LHCN-M2 (cell line): ENCODE measurements at regions not wholly inside any gene's neighbourhood (a gene's known extent, or its start where the extent isn't known, plus 50 kb on each side); places are given as distances from the start of the nearest gene placed in this dataset.
"Not testable (repeated sequence)": the region's sequence is repeated elsewhere in the genome, so short reads cannot be mapped to it uniquely, and the experiment has no call there.

Experiments
- DNase-seq: peaks from one replicate; pipeline ENCODE4 v3.0.0-alpha.2; 2012; ENCODE audit warnings: low read depth

GRCh38 chr2:397521-397920 is 109.6 kb upstream of the ALKAL2 start:
- no peak for DNase-seq

GRCh38 chr2:396903-397302 is 109.0 kb upstream of the ALKAL2 start:
- DNase-seq: no peak

- DNase-seq: no peak
These were observed 108.0 kb upstream of the ALKAL2 start for GRCh38 chr2:395886-396285.

- no peak for DNase-seq
These were observed 106.1 kb upstream of the ALKAL2 start for GRCh38 chr2:393711-394696.

- DNase-seq: no peak
These were observed 105.0 kb upstream of the ALKAL2 start for GRCh38 chr2:392926-393280.

GRCh38 chr2:392181-392925 is 104.5 kb upstream of the ALKAL2 start:
- DNase-seq: no peak

- DNase-seq: no peak
These were observed 103.8 kb upstream of the ALKAL2 start for GRCh38 chr2:391696-392095.

GRCh38 chr2:390959-391358 is 103.1 kb upstream of the ALKAL2 start:
- DNase-seq: no peak

- DNase-seq: not testable (repeated sequence)
These were observed 102.1 kb upstream of the ALKAL2 start for GRCh38 chr2:389985-390384.

- DNase-seq: not testable (repeated sequence)
These were observed 100.9 kb upstream of the ALKAL2 start for GRCh38 chr2:388752-389151.

GRCh38 chr2:387980-388421 is 100.1 kb upstream of the ALKAL2 start:
- no peak for DNase-seq

GRCh38 chr2:386406-387103 is 98.7 kb upstream of the ALKAL2 start:
- no peak for DNase-seq

- DNase-seq: no peak
These were observed 97.9 kb upstream of the ALKAL2 start for GRCh38 chr2:385785-386184.

- DNase-seq: no peak
These were observed 97.2 kb upstream of the ALKAL2 start for GRCh38 chr2:385061-385460.

- no peak for DNase-seq
These were observed 96.0 kb upstream of the ALKAL2 start for GRCh38 chr2:383888-384287.

- DNase-seq: peak; percentile 1
These were observed 95.3 kb upstream of the ALKAL2 start for GRCh38 chr2:383178-383577.

GRCh38 chr2:382728-383022 is 94.8 kb upstream of the ALKAL2 start:
- DNase-seq: no peak

- no peak for DNase-seq
These were observed 94.2 kb upstream of the ALKAL2 start for GRCh38 chr2:381941-382727.

GRCh38 chr2:381181-381580 is 93.3 kb upstream of the ALKAL2 start:
- DNase-seq: no peak

GRCh38 chr2:380772-381171 is 92.9 kb upstream of the ALKAL2 start:
- DNase-seq: no peak

- DNase-seq: no peak
These were observed 92.3 kb upstream of the ALKAL2 start for GRCh38 chr2:380221-380620.

GRCh38 chr2:379778-380177 is 91.9 kb upstream of the ALKAL2 start:
- DNase-seq: no peak
